ENCODE measurements at regions not wholly inside any gene's neighbourhood (a gene's known extent, or its start where the extent isn't known, plus 50 kb on each side); places are given as distances from the start of the nearest gene placed in this dataset.

- 54% methylated on average over 6 of the region's 6 CpGs for WGBS
- Histone ChIP-seq H3K4me1 (ENCODE audit: control insufficient read depth in 4 of 4, insufficient read depth in 4 of 4, low read length in 3 of 4) (no peaks in the 10 kb centered on the region), H3K27ac (ENCODE audit: low read depth in 1 of 2, low read length in 2 of 2) (no peak overlapping the region), H3K9me3 (ENCODE audit: control insufficient read depth in 4 of 4, low read length in 3 of 4) (no peaks in the 10 kb centered on the region), H3K9ac (ENCODE audit: low read depth in 1 of 2, low read length in 2 of 2) (no peak overlapping the region), H3K36me3 (ENCODE audit: control insufficient read depth in 4 of 4, insufficient read depth in 3 of 4, low read depth in 1 of 4, low read length in 3 of 4) (no peaks in the 10 kb centered on the region), H3K4me3 (ENCODE audit: low read depth in 1 of 3, low read length in 3 of 3) (peak overlapping the region in 1 of 3 donors; percentile 17), H3K27me3 (ENCODE audit: control insufficient read depth in 4 of 4, insufficient read depth in 4 of 4, low read length in 3 of 4) (peaks cover 0 to 4% (median 0%) of the 10 kb centered on the region in 4 donors)
- DNase-seq (ENCODE audit: low spot score), result no peak
- TF ChIP-seq NR2F2 (IDR thresholded peaks at IDR 0.05) (no peak), CTCF (IDR thresholded peaks at IDR 0.05; ENCODE audit: low read depth, low read length, missing input control) (no peak), JUND (IDR thresholded peaks at IDR 0.05) (no peak), FOXA1 (IDR thresholded peaks at IDR 0.05) (no peak), HNF4A (conservative IDR thresholded peaks at IDR 0.05) (no peak), ZBTB33 (IDR thresholded peaks at IDR 0.05) (no peak)
Measured at GRCh38 chr6:152859225-152859624, 108.6 kb downstream of the VIP start.

- Histone ChIP-seq H3K4me3 (ENCODE audit: low read depth in 1 of 3, low read length in 3 of 3) (no peak overlapping the region), H3K36me3 (ENCODE audit: control insufficient read depth in 4 of 4, insufficient read depth in 3 of 4, low read depth in 1 of 4, low read length in 3 of 4) (no peaks in the 10 kb centered on the region), H3K9me3 (ENCODE audit: control insufficient read depth in 4 of 4, low read length in 3 of 4) (no peaks in the 10 kb centered on the region)
Measured at GRCh38 chr6:152863618-152864326, 113.2 kb downstream of the VIP start.

More at GRCh38 chr6:152863618-152864326, 113.2 kb downstream of the VIP start:
- Histone ChIP-seq H3K9ac (ENCODE audit: low read depth in 1 of 2, low read length in 2 of 2) (no peak overlapping the region), H3K27ac (ENCODE audit: low read depth in 1 of 2, low read length in 2 of 2) (no peak overlapping the region), H3K27me3 (ENCODE audit: control insufficient read depth in 4 of 4, insufficient read depth in 4 of 4, low read length in 3 of 4) (peaks cover 0 to 4% (median 0%) of the 10 kb centered on the region in 4 donors), H3K4me1 (ENCODE audit: control insufficient read depth in 4 of 4, insufficient read depth in 4 of 4, low read length in 3 of 4) (no peaks in the 10 kb centered on the region)
- DNase-seq (ENCODE audit: low spot score), result peak; percentile 56
- WGBS, result 57% methylated on average over 10 of the region's 10 CpGs
- TF ChIP-seq RAD21 (IDR thresholded peaks at IDR 0.05) (peak; percentile 90 to 94), HNF4G (IDR thresholded peaks at IDR 0.05) (no peak), CTCF (IDR thresholded peaks at IDR 0.05; ENCODE audit: low read depth, low read length, missing input control) (peak; percentile 61), ZBTB33 (IDR thresholded peaks at IDR 0.05) (no peak)
